ENCODE measurements at regions not wholly inside any gene's neighbourhood (a gene's known extent, or its start where the extent isn't known, plus 50 kb on each side); places are given as distances from the start of the nearest gene placed in this dataset.

- no peaks in the 10 kb centered on the region for H3K36me3 ChIP-seq (ENCODE audit: low read depth, missing control alignments)
- no peak for DNase-seq
- intact Hi-C loops (cut with DNase I; ENCODE audit: low total_unique reads), result no loop called here
- TF ChIP-seq CTCF (IDR thresholded peaks at IDR 0.05), result no peak
- no peak for TF ChIP-seq POLR2A (IDR thresholded peaks at IDR 0.05)
- no peak overlapping the region for H3K27ac ChIP-seq
- peak overlapping the region in 1 of 2 donors; percentile 21 for H3K4me3 ChIP-seq
- 68 to 69% methylated on average over 9 of the region's 9 CpGs for WGBS, 2 donors
- H3K4me1 ChIP-seq, result no peaks in the 10 kb centered on the region
- no peaks in the 10 kb centered on the region for H3K9me3 ChIP-seq
- H3K27me3 ChIP-seq, result no peaks in the 10 kb centered on the region
These were observed 493.1 kb upstream of the AKR1E2 start for GRCh38 chr10:4332764-4333458.

GRCh38 chr10:4331150-4331549 lies 494.9 kb upstream of the AKR1E2 start:
- no peak for TF ChIP-seq CTCF (IDR thresholded peaks at IDR 0.05)
- TF ChIP-seq POLR2A (IDR thresholded peaks at IDR 0.05), result no peak
- H3K9me3 ChIP-seq, result no peaks in the 10 kb centered on the region
- H3K27me3 ChIP-seq, result no peaks in the 10 kb centered on the region
- WGBS, 2 donors, result 48 to 65% methylated on average over 2 of the region's 2 CpGs
- H3K4me1 ChIP-seq, result no peaks in the 10 kb centered on the region
- no peak for DNase-seq
- no peak overlapping the region for H3K4me3 ChIP-seq
- no peak overlapping the region for H3K27ac ChIP-seq
- no peaks in the 10 kb centered on the region for H3K36me3 ChIP-seq (ENCODE audit: low read depth, missing control alignments)
- intact Hi-C loops (cut with DNase I; ENCODE audit: low total_unique reads), result no loop called here

- H3K9me3 ChIP-seq, result no peaks in the 10 kb centered on the region
- intact Hi-C loops (cut with DNase I; ENCODE audit: low total_unique reads), result no loop called here
- no peak overlapping the region for H3K4me3 ChIP-seq
- H3K4me1 ChIP-seq, result no peaks in the 10 kb centered on the region
- no peaks in the 10 kb centered on the region for H3K27me3 ChIP-seq
- TF ChIP-seq POLR2A (IDR thresholded peaks at IDR 0.05) (no peak), CTCF (IDR thresholded peaks at IDR 0.05) (no peak)
- WGBS, 2 donors, result 95% methylated on average over 3 of the region's 3 CpGs
- H3K27ac ChIP-seq, result no peak overlapping the region
- H3K36me3 ChIP-seq (ENCODE audit: low read depth, missing control alignments), result no peaks in the 10 kb centered on the region
- DNase-seq, result no peak
These were observed 495.4 kb upstream of the AKR1E2 start for GRCh38 chr10:4330636-4331035.

GRCh38 chr10:4329225-4329624 lies 496.8 kb upstream of the AKR1E2 start:
- TF ChIP-seq CTCF (IDR thresholded peaks at IDR 0.05) (no peak), POLR2A (IDR thresholded peaks at IDR 0.05) (no peak)
- no peaks in the 10 kb centered on the region for H3K9me3 ChIP-seq
- H3K4me3 ChIP-seq, result no peak overlapping the region
- H3K27ac ChIP-seq, result no peak overlapping the region
- H3K4me1 ChIP-seq, result no peaks in the 10 kb centered on the region
- no peaks in the 10 kb centered on the region for H3K36me3 ChIP-seq (ENCODE audit: low read depth, missing control alignments)
- 66 to 74% methylated on average over 3 of the region's 3 CpGs for WGBS, 2 donors
- intact Hi-C loops (cut with DNase I; ENCODE audit: low total_unique reads), result no loop called here
- DNase-seq, result no peak
- H3K27me3 ChIP-seq, result no peaks in the 10 kb centered on the region

- no peaks in the 10 kb centered on the region for H3K27me3 ChIP-seq
- H3K4me3 ChIP-seq, result no peak overlapping the region
- DNase-seq, result no peak
- no peaks in the 10 kb centered on the region for H3K4me1 ChIP-seq
- intact Hi-C loops (cut with DNase I; ENCODE audit: low total_unique reads), result no loop called here
- H3K27ac ChIP-seq, result no peak overlapping the region
- TF ChIP-seq CTCF (IDR thresholded peaks at IDR 0.05) (no peak), POLR2A (IDR thresholded peaks at IDR 0.05) (no peak)
- 89 to 95% methylated on average over 5 of the region's 5 CpGs for WGBS, 2 donors
- no peaks in the 10 kb centered on the region for H3K9me3 ChIP-seq
- no peaks in the 10 kb centered on the region for H3K36me3 ChIP-seq (ENCODE audit: low read depth, missing control alignments)
These were observed 499.4 kb upstream of the AKR1E2 start for GRCh38 chr10:4326647-4327046.

Data from testis (tissue), 2 donors.